ENCODE measurements at regions not wholly inside any gene's neighbourhood (a gene's known extent, or its start where the extent isn't known, plus 50 kb on each side); places are given as distances from the start of the nearest gene placed in this dataset.

DNA sequence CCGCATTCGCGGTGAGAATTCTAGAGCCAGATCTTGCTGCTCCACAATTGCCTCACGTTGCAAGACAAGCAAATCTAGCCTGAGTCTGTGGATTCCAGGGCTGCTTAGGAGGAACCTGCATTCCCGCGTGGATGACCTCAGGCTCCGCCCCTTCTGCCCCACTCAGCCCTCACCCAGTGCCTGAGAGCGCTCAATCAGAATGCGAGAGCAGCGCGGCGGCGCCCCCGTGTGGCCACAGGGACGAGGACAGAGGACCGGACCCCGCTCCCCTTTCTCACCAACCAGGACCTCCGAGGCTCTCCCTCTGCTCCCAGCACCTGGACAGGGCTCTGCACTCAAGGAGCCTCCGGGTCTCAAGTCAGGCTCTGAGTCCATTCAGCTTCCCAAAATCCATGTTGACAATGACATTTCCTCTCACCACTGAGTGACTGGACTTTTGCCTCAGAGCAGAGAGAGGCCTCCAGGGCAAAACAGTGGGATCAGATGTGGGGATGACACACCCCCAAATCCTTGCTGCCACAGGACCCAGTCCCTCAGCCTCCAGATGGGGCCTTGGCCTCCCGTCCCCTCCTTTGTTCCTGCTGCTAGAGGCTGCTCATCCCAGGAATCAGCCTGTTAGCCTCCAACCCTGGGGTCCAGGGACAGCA, 52.0 kb downstream of the RPP21 start:
- DNase-seq = peak; percentile 94
- H3K36me3 ChIP-seq (replicated peaks; ENCODE audit: control insufficient read depth, insufficient read depth, low read length) = no peaks in the 10 kb centered on the region
- H3K4me3 ChIP-seq (ENCODE audit: insufficient read depth, low read depth, low read length) = no peak overlapping the region; the same call in 1 of the 2 replicates
- H3K27me3 ChIP-seq (ENCODE audit: control insufficient read depth, insufficient read depth, low read length) = peaks cover 2% of the 10 kb centered on the region; the same call in 1 of the 2 replicates

DNA sequence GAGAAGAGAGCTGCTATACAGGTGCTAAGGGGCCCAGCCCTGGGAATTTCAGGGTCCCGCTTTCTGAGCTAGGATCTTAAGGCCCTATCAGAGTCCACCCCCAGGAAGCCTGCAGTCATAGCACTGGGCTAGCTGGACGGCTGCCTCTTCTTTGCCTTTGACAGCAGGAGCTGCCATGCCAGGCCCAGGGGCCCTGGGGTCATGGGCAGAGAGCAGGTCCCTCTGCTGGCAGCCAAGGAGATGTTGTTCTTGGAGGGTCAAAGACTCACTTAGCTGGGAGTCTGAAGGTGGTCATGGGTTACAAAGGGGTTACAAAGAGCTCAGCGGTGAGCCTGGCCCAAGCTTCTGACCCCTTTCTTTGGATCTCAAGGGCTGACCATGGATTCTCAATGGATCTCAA, 52.7 kb downstream of the RPP21 start:
- peaks cover 2% of the 10 kb centered on the region; the same call in 1 of the 2 replicates for H3K27me3 ChIP-seq (ENCODE audit: control insufficient read depth, insufficient read depth, low read length)
- H3K4me3 ChIP-seq (ENCODE audit: insufficient read depth, low read depth, low read length) = no peak overlapping the region
- no peaks in the 10 kb centered on the region for H3K36me3 ChIP-seq (replicated peaks; ENCODE audit: control insufficient read depth, insufficient read depth, low read length)
- peak; percentile 43 for DNase-seq

DNA sequence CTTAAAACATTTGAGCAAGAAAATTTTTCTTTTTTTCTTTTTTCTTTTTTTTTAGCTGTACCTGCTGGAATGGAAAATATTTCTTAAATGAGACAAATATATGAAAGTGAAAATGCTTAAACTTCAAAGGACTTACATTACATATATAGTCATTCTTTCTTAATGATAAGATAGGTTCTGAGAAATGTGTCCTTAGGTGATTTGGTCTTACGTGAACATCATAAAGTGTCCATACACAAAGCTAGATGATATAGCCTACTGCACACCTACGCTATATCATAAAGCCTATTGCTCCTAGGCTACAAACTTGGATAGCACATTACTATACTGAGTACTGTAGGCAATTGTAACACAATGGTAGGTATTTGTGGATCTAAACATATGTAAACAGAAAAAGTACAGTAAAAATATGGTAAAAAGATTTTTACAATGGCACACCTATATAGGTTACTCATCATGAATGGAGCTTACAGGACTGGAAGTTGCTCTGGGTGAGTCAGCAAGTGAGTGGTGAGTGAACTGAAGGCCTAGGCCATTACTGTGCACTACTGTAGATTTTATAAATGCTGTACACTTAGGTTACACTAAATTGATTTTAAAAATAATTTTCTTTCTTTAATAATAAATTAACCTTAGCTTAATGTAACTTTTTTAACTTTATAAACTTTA, 54.6 kb downstream of the RPP21 start:
- Histone ChIP-seq H3K27me3 (ENCODE audit: control insufficient read depth, insufficient read depth, low read length) (peaks cover 2% of the 10 kb centered on the region; the same call in 1 of the 2 replicates), H3K4me3 (ENCODE audit: insufficient read depth, low read depth, low read length) (no peak overlapping the region), H3K36me3 (replicated peaks; ENCODE audit: control insufficient read depth, insufficient read depth, low read length) (no peaks in the 10 kb centered on the region)
- no peak for DNase-seq

DNA sequence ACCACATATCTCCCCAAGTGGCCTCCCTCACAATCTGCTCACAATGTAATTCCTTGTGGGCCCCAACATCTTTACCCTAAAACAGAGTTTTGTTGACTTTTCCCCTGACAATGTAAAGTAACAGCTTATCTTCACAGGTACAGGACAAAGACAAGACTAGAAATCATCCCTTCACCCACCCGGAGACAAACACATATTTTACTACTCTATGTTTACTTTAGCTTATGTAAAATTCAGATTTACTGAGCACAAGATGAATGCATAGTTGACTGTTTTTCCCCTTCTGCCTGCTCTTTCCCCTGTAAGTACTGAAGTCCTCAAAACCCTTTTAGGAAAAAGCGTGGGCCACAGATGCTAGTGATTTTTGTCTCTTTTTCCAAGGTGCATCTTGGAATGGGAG, 61.0 kb downstream of the RPP21 start:
- no peak overlapping the region for H3K4me3 ChIP-seq (ENCODE audit: insufficient read depth, low read depth, low read length)
- DNase-seq = no peak
- no peaks in the 10 kb centered on the region for H3K36me3 ChIP-seq (replicated peaks; ENCODE audit: control insufficient read depth, insufficient read depth, low read length)
- H3K27me3 ChIP-seq (ENCODE audit: control insufficient read depth, insufficient read depth, low read length) = no peaks in the 10 kb centered on the region; the same call in 1 of the 2 replicates

DNA sequence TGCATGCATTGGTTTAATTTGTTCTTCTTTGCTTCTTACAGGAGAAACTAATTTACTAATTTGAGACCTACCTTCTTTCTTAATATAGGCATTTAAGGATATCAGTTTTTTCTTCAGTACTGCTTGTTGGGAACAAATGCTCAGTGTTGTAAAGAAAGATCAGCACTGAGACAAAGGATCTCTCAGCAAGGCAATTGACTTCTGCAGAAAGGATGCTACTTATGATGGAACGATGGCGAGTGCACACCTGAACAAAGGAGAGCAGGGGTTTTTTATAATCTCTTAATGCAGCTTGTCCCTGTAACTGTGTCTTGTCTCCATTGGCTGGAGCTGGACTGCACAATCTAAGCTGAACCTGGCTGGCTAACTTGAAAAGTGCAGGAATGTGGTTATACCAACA, 64.2 kb downstream of the RPP21 start:
- Histone ChIP-seq H3K4me3 (ENCODE audit: insufficient read depth, low read depth, low read length) (no peak overlapping the region), H3K27me3 (ENCODE audit: control insufficient read depth, insufficient read depth, low read length) (peaks cover 2% of the 10 kb centered on the region; the same call in 1 of the 2 replicates), H3K36me3 (replicated peaks; ENCODE audit: control insufficient read depth, insufficient read depth, low read length) (no peaks in the 10 kb centered on the region)
- DNase-seq = no peak

DNA sequence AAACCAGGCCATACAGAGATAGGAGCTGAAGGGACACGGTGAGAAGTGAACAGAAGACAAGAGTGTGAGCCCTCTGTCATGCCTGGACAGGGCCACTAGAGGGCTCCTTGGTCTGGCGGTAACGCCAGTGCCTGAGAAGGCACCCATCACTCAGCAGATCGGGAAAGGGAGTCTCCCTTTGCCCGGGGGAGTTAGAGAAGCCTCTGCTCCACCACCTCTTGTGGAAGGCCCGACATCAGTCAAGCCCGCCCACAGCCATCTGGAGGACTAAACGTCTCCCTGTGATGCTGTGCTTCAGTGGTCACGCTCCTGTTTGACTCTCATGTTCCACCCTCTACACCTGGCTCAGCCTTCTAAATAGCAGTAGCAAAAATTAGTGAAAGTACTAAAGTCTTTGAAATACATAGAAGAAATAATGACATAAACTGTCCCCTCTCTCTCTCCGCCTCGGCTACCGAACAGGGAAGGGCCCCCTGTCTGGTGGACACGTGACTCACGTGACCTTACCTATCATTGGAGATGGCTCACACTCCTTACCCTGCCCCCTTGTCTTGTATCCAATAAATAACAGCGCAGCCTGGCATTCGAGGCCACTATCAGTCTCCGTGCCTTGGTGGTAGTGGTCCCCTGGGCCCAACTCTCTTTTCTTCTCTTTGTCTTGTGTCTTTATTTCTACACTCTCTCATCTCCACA, 66.7 kb downstream of the RPP21 start:
- Histone ChIP-seq H3K4me3 (ENCODE audit: insufficient read depth, low read depth, low read length) (no peak overlapping the region), H3K36me3 (replicated peaks; ENCODE audit: control insufficient read depth, insufficient read depth, low read length) (no peaks in the 10 kb centered on the region), H3K27me3 (ENCODE audit: control insufficient read depth, insufficient read depth, low read length) (peaks cover 2% of the 10 kb centered on the region; the same call in 1 of the 2 replicates)
- DNase-seq = peak; percentile 44

DNA sequence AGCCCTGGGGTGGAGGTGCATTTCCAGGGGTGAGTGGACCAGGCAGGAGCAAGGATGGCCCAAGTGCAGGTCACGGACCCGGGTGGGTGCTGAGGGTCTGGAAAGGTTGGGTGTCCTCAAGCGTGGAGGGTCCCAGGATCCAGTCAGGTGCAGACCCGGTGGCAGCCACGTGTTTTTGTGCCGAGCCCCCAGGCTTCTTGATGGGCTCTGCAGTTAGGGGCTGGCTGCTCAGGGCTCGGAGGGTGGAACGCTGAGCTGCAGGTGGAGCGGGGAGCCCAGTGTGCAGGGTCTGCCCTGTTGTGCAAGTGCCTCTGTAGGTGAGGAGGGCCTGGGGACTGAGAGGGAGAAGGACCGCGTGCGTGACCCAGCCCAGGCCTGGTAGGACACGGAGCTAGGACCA, 70.9 kb upstream of the HLA-E start:
- no peaks in the 10 kb centered on the region for H3K36me3 ChIP-seq (replicated peaks; ENCODE audit: control insufficient read depth, insufficient read depth, low read length)
- no peak overlapping the region for H3K4me3 ChIP-seq (ENCODE audit: insufficient read depth, low read depth, low read length)
- no peak for DNase-seq
- peaks cover 8% of the 10 kb centered on the region; the same call in 1 of the 2 replicates for H3K27me3 ChIP-seq (ENCODE audit: control insufficient read depth, insufficient read depth, low read length)

DNA sequence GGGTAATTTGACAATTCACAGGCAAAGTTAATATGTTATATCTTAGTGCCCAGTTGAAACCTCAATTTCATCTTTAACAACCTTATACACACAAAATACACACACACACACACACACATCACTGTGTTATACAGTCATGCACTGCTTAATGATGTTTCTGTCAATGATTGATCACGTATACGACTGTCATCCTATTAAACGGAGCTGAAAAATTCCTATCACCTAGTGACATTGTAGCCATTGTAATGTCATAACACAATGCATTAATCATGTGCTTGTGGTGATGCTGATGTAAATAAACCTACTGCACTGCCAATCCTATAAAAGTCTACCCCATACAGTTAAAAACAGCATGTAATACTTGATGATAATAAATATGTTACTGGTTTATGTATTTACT, 64.8 kb upstream of the HLA-E start:
- Histone ChIP-seq H3K27me3 (ENCODE audit: control insufficient read depth, insufficient read depth, low read length) (peaks cover 4% of the 10 kb centered on the region; the same call in 1 of the 2 replicates), H3K4me3 (ENCODE audit: insufficient read depth, low read depth, low read length) (no peak overlapping the region), H3K36me3 (replicated peaks; ENCODE audit: control insufficient read depth, insufficient read depth, low read length) (no peaks in the 10 kb centered on the region)
- DNase-seq = no peak
